BLaER1 treated with 17β-estradiol and CSF1 and Interleukin-3, amounts not matched to agents 10 nM and 100 nM (cell line): ENCODE measurements at regions not wholly inside any gene's neighbourhood (a gene's known extent, or its start where the extent isn't known, plus 50 kb on each side); places are given as distances from the start of the nearest gene placed in this dataset.

Experiments used
- H3K27ac ChIP-seq, 11 experiments: shearing (Covaris generic); formaldehyde crosslinking; 2 replicates each; pipeline ENCODE4 v1.8.1; 2022
- H3K27me3 ChIP-seq, 11 experiments: shearing (Covaris generic); formaldehyde crosslinking; 2 replicates each; pipeline ENCODE4 v1.8.1; 2022
- H3K36me3 ChIP-seq, 11 experiments: shearing (Covaris generic); formaldehyde crosslinking; 2 replicates each; pipeline ENCODE4 v1.8.1; 2022
- H3K4me1 ChIP-seq, 10 experiments: shearing (Covaris generic); formaldehyde crosslinking; 2 replicates each; pipeline ENCODE4 v1.8.1; 2022
- H3K4me2 ChIP-seq, 11 experiments: shearing (Covaris generic); formaldehyde crosslinking; 2 replicates each; pipeline ENCODE4 v1.8.1; 2022
- H3K4me3 ChIP-seq, 10 experiments: shearing (Covaris generic); formaldehyde crosslinking; 2 replicates each; pipeline ENCODE4 v1.8.1; 2022
- H3K9ac ChIP-seq, 11 experiments: shearing (Covaris generic); formaldehyde crosslinking; 2 replicates each; pipeline ENCODE4 v1.8.1; 2022
- H3K9me3 ChIP-seq, 11 experiments: shearing (Covaris generic); formaldehyde crosslinking; replicated peaks in 1 of 11; 2 replicates each; pipeline ENCODE4 v1.8.1; 2022
- H4K20me1 ChIP-seq, 11 experiments: shearing (Covaris generic); formaldehyde crosslinking; 2 replicates each; pipeline ENCODE4 v1.8.1; 2022
- Cebpa-rat ChIP-seq, 11 experiments: shearing (Covaris generic); IDR thresholded peaks; 2 replicates each; pipeline ENCODE4 v1.8.1; 2022

DNA sequence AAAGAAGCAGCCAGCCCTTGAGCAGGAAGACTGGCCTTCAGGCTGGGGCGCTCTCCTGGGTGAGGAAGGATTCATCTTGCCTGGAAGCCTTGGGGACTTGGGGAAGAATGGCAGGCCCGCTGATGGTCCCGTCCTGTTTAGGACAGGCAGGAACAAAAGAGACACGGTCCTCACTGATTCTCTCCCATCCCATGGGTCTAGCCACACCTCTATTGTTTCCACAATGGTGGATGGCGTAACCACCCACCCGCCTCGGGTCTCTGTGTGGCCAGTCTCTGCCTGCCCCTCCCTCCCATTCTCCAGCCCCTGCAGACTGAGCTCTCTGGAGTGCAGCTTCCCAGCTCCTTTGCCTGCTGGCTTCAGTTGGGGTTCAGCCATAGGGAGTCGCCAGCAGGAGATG is 284.3 kb downstream of the UACA start:
- Histone ChIP-seq H3K4me3 (no peak overlapping the region), H3K27ac (peak overlapping the region in 6 of 11 experiments; percentile 7 to 77 (median 56); a peak in 10 of 22 replicates), H3K4me2 (peak overlapping the region; percentile 19 to 94 (median 49); a peak in 18 of 22 replicates), H4K20me1 (peaks cover 0 to 6% (median 0%) of the 10 kb centered on the region in 11 experiments; a peak in 2 of 22 replicates), H3K4me1 (peaks cover 34 to 89% (median 52%) of the 10 kb centered on the region in 10 experiments), H3K9me3 (peaks cover 0 to 12% (median 0%) of the 10 kb centered on the region in 11 experiments; a peak in 1 of 22 replicates), H3K9ac (peak overlapping the region in 3 of 11 experiments; percentile 18 to 55 (median 45); a peak in 2 of 22 replicates), H3K36me3 (no peaks in the 10 kb centered on the region), H3K27me3 (peaks cover 46 to 98% (median 75%) of the 10 kb centered on the region in 11 experiments)
- TF ChIP-seq Cebpa-rat (IDR thresholded peaks at IDR 0.05), result no peak

DNA sequence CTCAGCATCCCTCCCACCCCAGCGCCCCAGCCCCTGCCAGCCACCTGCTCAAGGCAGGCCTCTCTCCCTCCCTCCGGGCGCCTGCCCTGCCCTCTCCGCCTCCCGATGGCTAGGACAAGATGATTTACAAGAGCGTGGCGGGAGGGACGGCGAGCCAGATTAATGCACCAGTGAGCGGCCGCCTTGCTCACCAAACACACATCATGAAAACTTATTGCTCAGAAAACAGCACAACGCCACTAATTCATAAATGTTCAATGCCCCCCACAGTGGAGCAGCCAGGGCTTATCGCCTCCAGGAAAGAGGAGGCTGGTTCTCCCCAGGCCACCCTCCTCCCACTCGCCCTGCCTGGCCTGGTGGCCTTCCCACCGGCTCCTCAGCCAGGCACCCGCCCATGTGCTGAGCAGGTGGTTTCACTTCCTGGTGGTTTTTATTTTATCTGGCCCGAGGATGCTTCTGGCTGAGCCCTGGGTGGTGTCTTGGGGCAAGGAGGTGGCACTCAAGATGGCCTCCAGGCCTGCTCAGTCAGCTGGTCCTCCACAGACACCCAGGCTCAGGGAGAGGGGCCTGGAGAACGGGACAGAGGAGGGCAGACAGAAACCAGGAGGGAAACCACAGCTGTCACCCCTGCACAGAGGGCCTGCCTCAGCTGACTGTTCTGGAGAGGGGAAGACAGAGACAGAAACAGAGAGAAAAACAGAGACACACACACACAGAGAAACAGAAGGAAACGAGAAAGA is 284.9 kb downstream of the UACA start:
- H3K4me3 ChIP-seq, result no peak overlapping the region
- H3K36me3 ChIP-seq, result no peaks in the 10 kb centered on the region
- peaks cover 36 to 89% (median 49%) of the 10 kb centered on the region in 10 experiments for H3K4me1 ChIP-seq
- peaks cover 0 to 12% (median 0%) of the 10 kb centered on the region in 11 experiments; a peak in 1 of 22 replicates for H3K9me3 ChIP-seq
- peaks cover 0 to 4% (median 0%) of the 10 kb centered on the region in 11 experiments; a peak in 2 of 22 replicates for H4K20me1 ChIP-seq
- peak overlapping the region; percentile 19 to 94 (median 49); a peak in 19 of 22 replicates for H3K4me2 ChIP-seq
- H3K9ac ChIP-seq, result peak overlapping the region in 3 of 11 experiments; percentile 18 to 55 (median 45); a peak in 4 of 22 replicates
- peaks cover 50 to 98% (median 75%) of the 10 kb centered on the region in 11 experiments for H3K27me3 ChIP-seq
- TF ChIP-seq Cebpa-rat (IDR thresholded peaks at IDR 0.05), result no peak
- H3K27ac ChIP-seq, result peak overlapping the region in 6 of 11 experiments; percentile 7 to 77 (median 56); a peak in 10 of 22 replicates

DNA sequence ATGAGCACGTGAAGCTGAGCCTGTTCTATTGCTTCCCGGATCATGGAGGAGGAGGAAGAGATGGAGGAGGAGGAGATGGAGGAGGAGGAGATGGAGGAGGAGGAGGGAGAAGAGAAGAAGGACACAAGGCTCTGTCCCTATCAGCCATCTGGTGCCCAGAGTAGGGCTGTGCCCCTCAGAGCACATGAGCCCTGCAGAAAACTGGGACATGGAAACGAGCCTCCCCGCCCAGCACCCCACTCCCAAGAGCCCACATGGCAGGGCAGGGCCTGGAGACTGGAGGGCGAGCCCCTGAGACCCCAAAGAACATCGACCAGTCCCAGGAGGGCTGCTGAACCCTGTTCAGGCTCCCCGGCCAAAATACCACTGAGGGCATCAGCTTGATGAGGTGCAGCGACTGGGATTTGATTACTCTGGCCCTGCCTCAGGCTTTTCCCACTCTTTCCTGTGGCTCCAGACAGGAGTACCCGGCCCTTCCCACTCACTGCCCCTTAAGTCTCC is 285.6 kb downstream of the UACA start:
- Histone ChIP-seq H3K9ac (no peak overlapping the region), H3K27me3 (peaks cover 50 to 98% (median 75%) of the 10 kb centered on the region in 11 experiments), H3K4me2 (peak overlapping the region in 5 of 11 experiments; percentile 14 to 94 (median 86); a peak in 8 of 22 replicates), H3K9me3 (peaks cover 0 to 12% (median 0%) of the 10 kb centered on the region in 11 experiments; a peak in 1 of 22 replicates), H3K27ac (no peak overlapping the region), H4K20me1 (peaks cover 0 to 4% (median 0%) of the 10 kb centered on the region in 11 experiments; a peak in 2 of 22 replicates), H3K36me3 (no peaks in the 10 kb centered on the region), H3K4me3 (no peak overlapping the region), H3K4me1 (peaks cover 36 to 85% (median 45%) of the 10 kb centered on the region in 10 experiments)
- TF ChIP-seq Cebpa-rat (IDR thresholded peaks at IDR 0.05), result no peak

DNA sequence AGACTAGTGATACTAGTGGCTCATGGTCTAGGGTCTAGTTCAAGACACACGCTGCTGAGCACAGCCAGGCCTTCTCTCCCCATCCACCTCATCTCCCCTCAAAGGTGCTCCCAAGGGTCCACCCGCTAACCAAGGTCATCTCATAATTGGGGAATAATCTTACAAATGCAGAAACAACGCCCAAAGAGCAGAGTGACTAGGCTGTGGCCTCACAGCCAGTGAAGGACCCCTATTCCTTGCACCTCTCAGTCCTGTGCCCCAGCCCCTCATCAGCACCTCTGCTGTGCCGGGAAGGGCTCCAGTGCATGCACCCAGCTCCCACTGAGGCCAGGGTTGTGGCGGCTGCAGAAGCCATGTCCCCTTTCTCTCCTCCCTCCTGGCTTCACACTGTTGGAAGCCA is 286.9 kb downstream of the UACA start:
- peaks cover 47 to 92% (median 67%) of the 10 kb centered on the region in 11 experiments for H3K27me3 ChIP-seq
- no peak for TF ChIP-seq Cebpa-rat (IDR thresholded peaks at IDR 0.05)
- peaks cover 0 to 4% (median 0%) of the 10 kb centered on the region in 11 experiments; a peak in 2 of 22 replicates for H4K20me1 ChIP-seq
- peaks cover 0 to 12% (median 0%) of the 10 kb centered on the region in 11 experiments; a peak in 1 of 22 replicates for H3K9me3 ChIP-seq
- H3K4me3 ChIP-seq, result no peak overlapping the region
- no peak overlapping the region for H3K27ac ChIP-seq
- H3K4me1 ChIP-seq, result peaks cover 36 to 80% (median 45%) of the 10 kb centered on the region in 10 experiments
- H3K4me2 ChIP-seq, result peak overlapping the region in 2 of 11 experiments; percentile 7 to 90; a peak in 2 of 22 replicates
- H3K36me3 ChIP-seq, result no peaks in the 10 kb centered on the region
- H3K9ac ChIP-seq, result no peak overlapping the region

GRCh38 chr15:70475921-70476320 is 287.4 kb downstream of the UACA start:
- TF ChIP-seq Cebpa-rat (IDR thresholded peaks at IDR 0.05), result no peak
- Histone ChIP-seq H4K20me1 (peaks cover 0 to 4% (median 0%) of the 10 kb centered on the region in 11 experiments; a peak in 2 of 22 replicates), H3K27ac (peak overlapping the region in 2 of 11 experiments; percentile 72 to 77; a peak in 4 of 22 replicates), H3K4me3 (no peak overlapping the region), H3K4me1 (peaks cover 36 to 76% (median 45%) of the 10 kb centered on the region in 10 experiments), H3K4me2 (peak overlapping the region in 8 of 11 experiments; percentile 28 to 92 (median 84); a peak in 13 of 22 replicates), H3K36me3 (no peaks in the 10 kb centered on the region), H3K9me3 (peaks cover 0 to 12% (median 0%) of the 10 kb centered on the region in 11 experiments; a peak in 1 of 22 replicates), H3K27me3 (peaks cover 48 to 91% (median 67%) of the 10 kb centered on the region in 11 experiments), H3K9ac (no peak overlapping the region)

DNA sequence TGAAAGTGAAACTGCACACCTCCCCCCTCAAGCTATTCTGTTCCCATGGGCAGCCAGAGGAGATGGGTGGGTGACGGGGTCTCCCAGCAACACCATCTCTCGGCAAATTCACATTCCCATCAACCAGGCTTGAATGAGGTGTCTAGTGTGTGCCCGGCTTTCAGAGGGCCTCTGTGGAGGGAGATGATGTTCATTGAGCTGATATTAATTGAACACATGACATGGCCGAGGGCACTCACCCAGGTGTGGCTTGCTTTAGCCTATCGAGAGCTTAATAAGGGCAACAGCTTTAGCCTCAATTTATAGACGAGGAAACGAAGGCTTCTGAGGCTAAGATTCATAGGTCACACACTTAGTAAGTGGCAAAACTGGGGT is 288.0 kb downstream of the UACA start:
- Histone ChIP-seq H3K27me3 (peaks cover 49 to 89% (median 68%) of the 10 kb centered on the region in 11 experiments), H3K9me3 (peaks cover 0 to 12% (median 0%) of the 10 kb centered on the region in 11 experiments; a peak in 1 of 22 replicates), H3K9ac (peak overlapping the region in 2 of 11 experiments; percentile 7 to 46; a peak in 2 of 22 replicates), H3K36me3 (no peaks in the 10 kb centered on the region), H4K20me1 (peaks cover 0 to 9% (median 0%) of the 10 kb centered on the region in 11 experiments; a peak in 4 of 22 replicates), H3K4me1 (peaks cover 31 to 71% (median 40%) of the 10 kb centered on the region in 10 experiments), H3K4me3 (no peak overlapping the region), H3K4me2 (peak overlapping the region; percentile 28 to 92 (median 77)), H3K27ac (peak overlapping the region in 7 of 11 experiments; percentile 23 to 77 (median 54); a peak in 11 of 22 replicates)
- no peak for TF ChIP-seq Cebpa-rat (IDR thresholded peaks at IDR 0.05)

- Histone ChIP-seq H4K20me1 (peaks cover 0 to 15% (median 0%) of the 10 kb centered on the region in 11 experiments; a peak in 6 of 22 replicates), H3K4me3 (peak overlapping the region in 1 of 10 experiments; percentile 27; a peak in 1 of 20 replicates), H3K36me3 (no peaks in the 10 kb centered on the region), H3K27ac (peak overlapping the region in 8 of 11 experiments; percentile 23 to 77 (median 50); a peak in 12 of 22 replicates), H3K27me3 (peaks cover 55 to 89% (median 70%) of the 10 kb centered on the region in 11 experiments), H3K9me3 (0 out of 22 replicates have a peak, but pooled peaks cover 0 to 8% (median 0%) of the 10 kb centered on the region in 11 experiments), H3K9ac (peak overlapping the region in 3 of 11 experiments; percentile 3 to 46 (median 7); a peak in 3 of 22 replicates), H3K4me2 (peak overlapping the region; percentile 28 to 92 (median 77)), H3K4me1 (peaks cover 25 to 64% (median 34%) of the 10 kb centered on the region in 10 experiments)
- TF ChIP-seq Cebpa-rat (IDR thresholded peaks at IDR 0.05), result no peak
These were observed 288.6 kb downstream of the UACA start for GRCh38 chr15:70474471-70475406.
